GM19324 (cell line): ENCODE measurements at regions not wholly inside any gene's neighbourhood (a gene's known extent, or its start where the extent isn't known, plus 50 kb on each side); places are given as distances from the start of the nearest gene placed in this dataset.
"Not testable (repeated sequence)": the region's sequence is repeated elsewhere in the genome, so short reads cannot be mapped to it uniquely, and the experiment has no call there.

Experiments used
- ATAC-seq: cut with Tn5 transposase; IDR thresholded peaks from one replicate; pipeline ENCODE4 v1.9.1; 2021; ENCODE audit warnings: mild to moderate bottlenecking, moderate library complexity; ENCODE audit not compliant: unreplicated experiment, low FRiP score

GRCh38 chr22:25448435-25449051 lies 115.9 kb upstream of the GRK3 start:
- no peak for ATAC-seq

GRCh38 chr22:25449781-25450317 lies 114.6 kb upstream of the GRK3 start:
- no peak for ATAC-seq

GRCh38 chr22:25451480-25452114 lies 112.9 kb upstream of the GRK3 start:
- no peak for ATAC-seq

- ATAC-seq, result no peak
Measured at GRCh38 chr22:25452116-25452700, 112.3 kb upstream of the GRK3 start.

- no peak for ATAC-seq
Measured at GRCh38 chr22:25453058-25453457, 111.4 kb upstream of the GRK3 start.

- no peak for ATAC-seq
Measured at GRCh38 chr22:25453557-25453956, 110.9 kb upstream of the GRK3 start.

DNA sequence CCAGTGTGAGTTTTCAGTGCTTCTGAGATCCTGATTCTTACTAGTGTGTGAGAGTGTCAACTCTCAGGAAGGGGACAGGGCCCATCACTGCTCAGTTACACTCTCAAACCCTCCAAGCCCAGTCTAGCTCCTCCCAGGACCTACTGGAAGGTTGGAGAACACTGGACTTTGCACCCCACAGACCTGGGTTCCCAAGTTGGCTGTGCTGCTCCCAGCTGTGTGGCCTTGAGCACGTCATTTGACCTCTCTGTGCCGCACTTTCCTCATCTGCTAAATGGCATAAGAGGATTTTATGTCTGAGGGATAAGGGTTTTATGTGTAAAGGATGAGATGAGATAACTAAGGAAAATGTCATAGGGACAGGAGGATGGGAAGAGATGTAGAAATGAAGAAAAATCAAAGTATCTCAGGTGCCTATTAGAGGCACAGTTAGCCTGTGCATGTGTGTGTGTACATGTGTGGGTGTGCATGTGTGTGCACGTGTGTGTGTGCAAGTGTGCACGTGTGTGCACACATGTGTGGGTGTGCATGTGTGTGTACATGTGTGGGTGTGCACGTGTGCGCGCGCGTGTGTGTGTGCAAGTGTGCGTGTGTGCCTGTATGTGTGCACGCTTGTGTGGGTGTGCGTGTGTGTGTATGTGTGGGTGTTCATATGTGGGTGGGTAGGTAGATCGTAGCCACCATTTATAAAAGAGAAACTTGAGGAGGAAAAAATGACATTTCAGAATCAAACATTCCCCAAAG lies 108.0 kb upstream of the GRK3 start:
- ATAC-seq, result not testable (repeated sequence)

DNA sequence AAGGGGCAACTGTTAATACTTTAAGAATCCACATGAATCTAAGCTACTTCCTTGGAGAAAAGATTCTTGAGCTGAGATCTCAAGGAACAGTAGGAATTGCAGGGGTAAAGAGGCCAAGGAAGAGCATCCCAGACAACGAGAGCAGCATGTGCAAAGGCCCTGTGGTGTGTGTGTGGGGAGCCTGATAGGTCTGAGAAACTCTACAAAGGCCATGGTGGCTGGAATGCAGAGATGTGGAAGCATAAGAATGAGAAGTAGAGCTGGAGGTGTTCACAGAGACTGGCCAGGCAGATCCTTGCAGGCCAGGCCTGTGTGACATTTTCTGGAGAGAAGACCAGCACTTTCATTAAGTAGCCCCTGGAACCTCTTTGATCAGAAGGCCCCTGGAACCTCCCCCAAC lies 105.8 kb upstream of the GRK3 start:
- ATAC-seq, result not testable (repeated sequence)

DNA sequence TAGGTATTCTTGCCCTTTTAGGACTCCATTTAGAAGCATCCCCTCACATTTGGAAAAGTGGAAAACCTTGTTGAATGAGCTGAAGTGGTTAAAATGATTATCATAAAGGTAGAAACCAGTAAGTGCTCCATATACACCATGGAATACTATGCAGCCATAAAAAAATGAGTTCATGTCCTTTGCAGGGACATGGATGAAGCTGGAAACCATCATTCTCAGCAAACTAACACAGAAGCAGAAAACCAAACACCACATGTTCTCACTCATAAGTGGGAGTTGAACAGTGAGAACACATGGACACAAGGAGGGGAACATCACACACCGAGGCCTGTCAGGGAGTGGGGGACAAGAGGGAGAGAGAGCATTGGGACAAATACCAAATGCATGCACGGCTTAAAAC lies 103.8 kb upstream of the GRK3 start:
- ATAC-seq, result not testable (repeated sequence)

DNA sequence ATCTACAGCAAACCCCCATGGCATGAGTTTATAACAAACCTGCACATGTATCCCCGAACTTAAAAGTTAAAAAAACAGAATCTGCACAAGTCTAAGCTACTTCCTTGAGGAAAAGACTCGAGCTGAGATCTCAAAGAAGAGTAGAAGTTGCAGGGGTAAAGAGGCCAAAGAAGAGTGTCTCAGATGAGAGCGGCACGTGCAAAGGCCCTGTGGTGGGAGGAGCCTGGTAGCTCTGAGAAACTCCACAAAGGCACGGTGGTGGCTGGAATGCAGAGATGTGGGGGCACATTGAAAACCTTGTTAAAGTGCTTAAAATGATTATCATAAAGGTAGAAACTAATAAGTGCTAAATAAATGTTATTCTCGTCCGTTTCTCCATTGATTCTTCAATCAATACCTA lies 103.2 kb upstream of the GRK3 start:
- no peak for ATAC-seq

DNA sequence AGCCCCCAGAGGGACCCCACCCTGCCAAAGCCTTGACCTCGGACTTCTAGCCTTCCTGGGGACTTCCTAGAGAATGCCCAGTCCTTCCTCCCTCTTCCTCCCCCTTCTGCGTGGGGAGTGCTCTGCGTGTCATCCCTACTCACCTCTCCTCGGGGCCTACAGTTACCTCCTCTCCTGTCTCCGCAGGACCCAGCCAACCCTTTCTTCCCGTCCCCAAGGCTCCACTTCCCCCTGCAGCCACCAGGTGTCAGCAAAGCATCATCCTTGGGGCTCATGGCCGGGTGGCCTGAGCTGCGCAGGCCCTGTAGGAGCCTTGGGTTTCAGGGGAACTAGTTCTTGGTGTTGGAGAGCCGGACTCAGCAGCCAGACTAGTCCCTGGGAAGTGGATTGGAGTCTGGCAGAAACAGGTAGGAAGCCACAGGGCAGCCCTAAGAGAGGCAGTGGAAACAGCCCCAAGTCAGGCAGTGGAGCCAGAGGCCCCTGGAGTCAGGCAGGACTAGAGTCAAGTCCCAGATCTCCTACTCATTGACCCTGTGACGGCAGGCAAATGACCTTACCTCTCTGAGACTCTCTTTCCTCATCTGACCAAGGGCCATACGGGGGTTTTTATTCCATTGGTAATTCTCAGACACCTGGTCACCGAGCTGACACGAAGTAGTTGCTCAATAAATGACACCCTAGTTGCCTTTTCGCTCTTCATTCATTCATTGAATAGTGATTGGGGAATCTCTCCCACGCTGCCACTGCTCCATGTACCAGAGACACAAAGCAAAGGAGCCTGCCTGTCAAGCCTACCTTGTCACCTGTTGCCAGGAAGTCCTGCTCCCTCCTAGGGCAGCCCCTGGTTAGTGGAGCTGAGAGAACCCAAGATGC lies 101.8 kb upstream of the GRK3 start:
- ATAC-seq, result not testable (repeated sequence)

DNA sequence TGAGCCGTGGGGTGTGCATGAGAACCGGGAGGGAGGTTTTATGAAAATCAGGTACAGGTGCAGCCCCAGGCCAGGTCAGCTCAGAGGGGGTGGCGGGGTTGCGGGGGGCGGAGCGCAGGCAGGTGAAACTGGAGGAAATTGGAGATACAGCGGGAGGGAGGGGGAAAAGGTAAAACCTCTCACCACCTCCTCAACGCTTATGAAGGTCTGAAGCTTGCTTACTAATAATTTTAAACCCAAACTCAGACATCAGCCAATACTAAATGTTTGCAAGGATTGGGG lies 101.2 kb upstream of the GRK3 start:
- not testable (repeated sequence) for ATAC-seq

GRCh38 chr22:25464326-25464725 lies 100.1 kb upstream of the GRK3 start:
- ATAC-seq, result not testable (repeated sequence)

- ATAC-seq, result no peak
Measured at GRCh38 chr22:25465949-25466348, 98.5 kb upstream of the GRK3 start.

- no peak for ATAC-seq
Measured at GRCh38 chr22:25472382-25472781, 92.1 kb upstream of the GRK3 start.

GRCh38 chr22:25475257-25476022 lies 89.0 kb upstream of the GRK3 start:
- ATAC-seq, result no peak

DNA sequence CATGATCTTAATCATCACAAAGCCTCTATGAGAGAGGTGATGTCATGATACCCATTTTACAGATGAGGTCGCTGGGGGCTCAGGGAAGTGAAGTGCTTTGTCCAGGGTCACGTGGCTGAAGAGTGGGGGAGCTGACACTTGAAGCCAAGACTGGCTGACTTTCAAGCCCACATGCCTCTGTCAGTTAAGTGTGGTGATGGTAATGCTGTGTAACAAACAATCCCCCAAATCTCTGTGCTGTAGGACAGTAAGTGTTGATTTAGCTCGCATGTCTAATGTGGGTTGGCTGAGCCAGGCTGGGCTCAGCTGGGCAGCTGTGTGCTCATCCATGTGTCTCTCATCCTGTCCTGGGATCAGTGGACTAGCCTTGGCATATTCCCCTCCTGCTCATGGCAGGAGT lies 87.1 kb upstream of the GRK3 start:
- no peak for ATAC-seq

GRCh38 chr22:25478111-25478510 lies 86.4 kb upstream of the GRK3 start:
- ATAC-seq, result no peak

DNA sequence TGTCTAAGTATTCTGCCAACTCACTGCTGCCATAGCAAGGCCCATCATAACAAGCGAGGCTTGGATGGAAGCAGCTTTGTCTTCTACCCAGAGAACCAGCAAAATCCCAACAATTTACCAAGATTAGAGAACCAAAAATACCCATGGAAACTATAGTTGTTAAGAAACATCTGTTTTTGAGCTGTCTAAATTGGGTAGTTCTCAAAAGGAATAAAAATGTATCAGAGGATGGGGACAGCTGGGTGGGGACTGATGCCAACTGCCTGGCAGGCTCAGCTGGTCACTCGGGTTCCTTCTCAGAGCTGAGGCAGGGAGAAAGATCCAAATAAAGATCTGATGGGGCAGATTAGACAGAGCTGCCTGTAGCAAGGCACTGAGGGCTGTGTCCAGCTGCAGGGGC lies 85.9 kb upstream of the GRK3 start:
- no peak for ATAC-seq

- ATAC-seq, result not testable (repeated sequence)
Measured at GRCh38 chr22:25480868-25481267, 83.6 kb upstream of the GRK3 start.
